LNCAP (cell line): ENCODE measurements at regions not wholly inside any gene's neighbourhood (a gene's known extent, or its start where the extent isn't known, plus 50 kb on each side); places are given as distances from the start of the nearest gene placed in this dataset.

Experiments
- TF ChIP-seq, protein P1 (sequence below): fragments of 450-650 bp; IDR thresholded peaks from 2 replicates; pipeline ENCODE4 v1.5.1; 2017; ENCODE audit warnings: mild to moderate bottlenecking

- TF ChIP-seq, protein P1, sequence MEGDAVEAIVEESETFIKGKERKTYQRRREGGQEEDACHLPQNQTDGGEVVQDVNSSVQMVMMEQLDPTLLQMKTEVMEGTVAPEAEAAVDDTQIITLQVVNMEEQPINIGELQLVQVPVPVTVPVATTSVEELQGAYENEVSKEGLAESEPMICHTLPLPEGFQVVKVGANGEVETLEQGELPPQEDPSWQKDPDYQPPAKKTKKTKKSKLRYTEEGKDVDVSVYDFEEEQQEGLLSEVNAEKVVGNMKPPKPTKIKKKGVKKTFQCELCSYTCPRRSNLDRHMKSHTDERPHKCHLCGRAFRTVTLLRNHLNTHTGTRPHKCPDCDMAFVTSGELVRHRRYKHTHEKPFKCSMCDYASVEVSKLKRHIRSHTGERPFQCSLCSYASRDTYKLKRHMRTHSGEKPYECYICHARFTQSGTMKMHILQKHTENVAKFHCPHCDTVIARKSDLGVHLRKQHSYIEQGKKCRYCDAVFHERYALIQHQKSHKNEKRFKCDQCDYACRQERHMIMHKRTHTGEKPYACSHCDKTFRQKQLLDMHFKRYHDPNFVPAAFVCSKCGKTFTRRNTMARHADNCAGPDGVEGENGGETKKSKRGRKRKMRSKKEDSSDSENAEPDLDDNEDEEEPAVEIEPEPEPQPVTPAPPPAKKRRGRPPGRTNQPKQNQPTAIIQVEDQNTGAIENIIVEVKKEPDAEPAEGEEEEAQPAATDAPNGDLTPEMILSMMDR, result no peak
Observed at GRCh38 chr21:22691658-22692057, 1693.4 kb downstream of the NCAM2 start.

- TF ChIP-seq, protein P1, result no peak
Observed at GRCh38 chr21:22703521-22703920, 1705.3 kb downstream of the NCAM2 start.

DNA sequence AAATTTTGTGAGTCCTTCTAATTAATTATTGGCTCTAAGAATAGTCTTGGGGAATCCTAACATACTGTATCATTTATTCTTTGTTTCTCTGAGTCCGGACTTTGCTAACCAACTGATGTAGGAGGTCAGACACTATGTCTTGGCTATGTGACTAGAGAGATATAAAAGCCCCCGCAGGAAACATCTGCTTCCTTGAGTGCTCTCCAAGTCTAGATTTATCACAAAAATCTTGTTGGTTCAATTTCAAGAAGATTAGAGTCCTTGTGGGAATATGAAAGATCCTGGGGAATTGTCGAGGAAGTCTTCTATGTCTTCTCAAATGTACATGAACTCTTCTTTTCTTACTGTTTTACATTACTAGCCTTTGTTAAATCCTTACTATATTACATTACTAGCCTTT is 1712.5 kb downstream of the NCAM2 start:
- TF ChIP-seq, protein P1, result no peak

DNA sequence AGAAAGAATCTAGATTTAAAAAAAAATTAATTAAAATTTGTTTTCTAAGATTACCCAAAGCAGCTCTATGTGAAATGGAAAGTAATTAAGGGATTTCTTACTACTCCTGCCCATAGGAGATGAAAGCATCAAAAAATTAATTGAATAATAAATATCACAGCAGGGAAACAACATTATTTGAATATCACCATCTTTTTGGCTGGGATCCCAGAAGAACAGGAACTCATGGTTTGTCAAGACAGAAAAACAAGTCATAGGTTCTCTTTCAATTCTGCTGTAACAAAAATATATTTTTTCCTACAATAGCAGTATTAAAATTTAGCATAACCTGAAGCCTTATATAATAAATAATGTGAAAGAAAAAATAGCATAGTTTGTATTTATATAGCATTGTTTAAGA is 1713.4 kb downstream of the NCAM2 start:
- TF ChIP-seq, protein P1, result no peak

GRCh38 chr21:22725436-22725835 is 1727.2 kb downstream of the NCAM2 start:
- TF ChIP-seq, protein P1, result no peak

- TF ChIP-seq, protein P1, result no peak
Observed at GRCh38 chr21:22728091-22728490, 1729.9 kb downstream of the NCAM2 start.

GRCh38 chr21:22743085-22743484 is 1744.9 kb downstream of the NCAM2 start:
- TF ChIP-seq, protein P1, result no peak

GRCh38 chr21:22754746-22755145 is 1756.5 kb downstream of the NCAM2 start:
- TF ChIP-seq, protein P1, result no peak
